MM.1S (cell line): ENCODE measurements at regions not wholly inside any gene's neighbourhood (a gene's known extent, or its start where the extent isn't known, plus 50 kb on each side); places are given as distances from the start of the nearest gene placed in this dataset.

Experiments used
- CTCF ChIP-seq: fragments of 300-600 bp; sonication (generic); IDR thresholded peaks from 2 replicates; pipeline ENCODE4 v1.5.1; 2016; ENCODE audit warnings: antibody characterized with exemption, low read length, mixed read lengths
- EZH2 ChIP-seq: fragments of 300-600 bp; sonication (generic); optimal IDR thresholded peaks from 2 replicates; pipeline ENCODE3; 2017; ENCODE audit warnings: low read depth, mild to moderate bottlenecking, antibody characterized with exemption, low read length, mixed read lengths
- EZH2phosphoT487 ChIP-seq: fragments of 300-600 bp; sonication (generic); IDR thresholded peaks from 2 replicates; pipeline ENCODE4 v1.6.1; 2018; ENCODE audit warnings: antibody characterized with exemption, low read length

GRCh38 chr13:82407321-82407720, 1475.0 kb downstream of the SLITRK1 start:
- no peak for TF ChIP-seq CTCF
- no peak for TF ChIP-seq EZH2
- no peak for TF ChIP-seq EZH2phosphoT487
